Nephron progenitor cell (in vitro differentiated cells): ENCODE measurements at regions not wholly inside any gene's neighbourhood (a gene's known extent, or its start where the extent isn't known, plus 50 kb on each side); places are given as distances from the start of the nearest gene placed in this dataset.

Experiments
- DNase-seq: peaks from one replicate; pipeline ENCODE4 v3.0.0; 2021
- H3K27ac Mint-ChIP-seq: 2 replicates; pipeline ENCODE4 v1.8.0; 2021; ENCODE audit warnings: mild to moderate bottlenecking, moderate library complexity, mixed read lengths
- H3K27me3 Mint-ChIP-seq: 2 replicates; pipeline ENCODE4 v1.8.0; 2021; ENCODE audit warnings: mild to moderate bottlenecking, low read depth, mixed read lengths; ENCODE audit not compliant: poor library complexity
- H3K36me3 Mint-ChIP-seq: 2 replicates; pipeline ENCODE4 v1.8.0; 2021; ENCODE audit warnings: low read depth, mixed read lengths
- H3K4me1 Mint-ChIP-seq: 2 replicates; pipeline ENCODE4 v1.8.0; 2021; ENCODE audit warnings: mixed read lengths
- H3K4me3 Mint-ChIP-seq: 2 replicates; pipeline ENCODE4 v1.8.0; 2021; ENCODE audit warnings: mild to moderate bottlenecking, moderate library complexity, mixed read lengths
- H3K9me3 Mint-ChIP-seq: 2 replicates; pipeline ENCODE4 v1.8.0; 2021; ENCODE audit warnings: mild to moderate bottlenecking, moderate library complexity, mixed read lengths
- CTCF ChIP-seq: fragments of 200-600 bp; sonication (generic); IDR thresholded peaks from 2 replicates; pipeline ENCODE4 v1.5.0; 2021; ENCODE audit warnings: antibody characterized with exemption

GRCh38 chr6:110558575-110558974 lies 82.2 kb upstream of the SLC22A16 start:
- no peak for TF ChIP-seq CTCF
- H3K4me3 Mint-ChIP-seq: no peak overlapping the region
- DNase-seq: no peak
- H3K4me1 Mint-ChIP-seq: peaks cover 19% of the 10 kb centered on the region
- no peaks in the 10 kb centered on the region for H3K36me3 Mint-ChIP-seq
- no peak overlapping the region for H3K27ac Mint-ChIP-seq
- H3K27me3 Mint-ChIP-seq: peaks cover 7% of the 10 kb centered on the region
- H3K9me3 Mint-ChIP-seq: peaks cover 18% of the 10 kb centered on the region

GRCh38 chr6:110557199-110557598 lies 80.8 kb upstream of the SLC22A16 start:
- Mint-ChIP-seq H3K4me1 (peaks cover 17% of the 10 kb centered on the region), H3K4me3 (no peak overlapping the region), H3K9me3 (peaks cover 27% of the 10 kb centered on the region), H3K27ac (no peak overlapping the region), H3K36me3 (no peaks in the 10 kb centered on the region), H3K27me3 (peaks cover 4% of the 10 kb centered on the region)
- no peak for DNase-seq
- no peak for TF ChIP-seq CTCF

DNA sequence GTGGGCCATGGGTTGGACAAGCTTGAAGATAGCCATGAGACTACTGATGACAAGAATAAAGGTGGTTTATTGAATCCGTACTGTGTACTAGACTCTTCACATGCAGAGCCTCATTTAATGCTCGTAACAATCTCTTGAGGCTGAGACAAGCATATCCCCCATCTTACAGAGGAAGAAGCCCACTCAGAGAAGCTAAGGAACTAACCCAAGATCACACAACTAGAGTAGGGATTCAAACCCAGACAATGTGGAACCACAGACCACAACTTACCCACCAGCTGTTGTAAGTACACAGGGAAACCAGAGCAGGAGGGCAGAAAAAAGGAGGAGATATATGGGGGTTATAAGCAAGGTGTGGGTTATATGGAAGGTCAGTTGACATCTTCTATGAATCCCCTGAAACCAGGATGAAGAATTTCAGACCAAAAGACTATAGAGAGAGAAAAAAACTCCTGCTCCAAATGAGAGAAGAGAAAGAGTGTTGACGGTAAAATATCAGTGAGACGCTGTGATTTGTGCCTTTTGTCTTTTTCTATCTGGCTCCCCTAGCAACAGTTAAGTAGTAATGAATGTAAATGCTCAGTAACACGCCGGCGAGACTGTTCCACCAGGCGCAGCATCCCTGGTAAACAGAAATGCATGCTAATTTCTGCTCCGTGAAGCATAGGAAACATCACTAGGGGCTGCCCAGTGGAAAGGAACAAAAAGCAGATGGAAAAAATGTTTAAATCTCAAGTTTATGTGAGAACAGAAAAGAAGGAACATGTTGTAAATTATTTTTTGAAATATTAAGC lies 80.1 kb upstream of the SLC22A16 start:
- peaks cover 12% of the 10 kb centered on the region for H3K4me1 Mint-ChIP-seq
- no peak overlapping the region for H3K4me3 Mint-ChIP-seq
- no peak for DNase-seq
- no peaks in the 10 kb centered on the region for H3K36me3 Mint-ChIP-seq
- peaks cover 4% of the 10 kb centered on the region for H3K27me3 Mint-ChIP-seq
- peaks cover 28% of the 10 kb centered on the region for H3K9me3 Mint-ChIP-seq
- H3K27ac Mint-ChIP-seq: no peak overlapping the region
- no peak for TF ChIP-seq CTCF

DNA sequence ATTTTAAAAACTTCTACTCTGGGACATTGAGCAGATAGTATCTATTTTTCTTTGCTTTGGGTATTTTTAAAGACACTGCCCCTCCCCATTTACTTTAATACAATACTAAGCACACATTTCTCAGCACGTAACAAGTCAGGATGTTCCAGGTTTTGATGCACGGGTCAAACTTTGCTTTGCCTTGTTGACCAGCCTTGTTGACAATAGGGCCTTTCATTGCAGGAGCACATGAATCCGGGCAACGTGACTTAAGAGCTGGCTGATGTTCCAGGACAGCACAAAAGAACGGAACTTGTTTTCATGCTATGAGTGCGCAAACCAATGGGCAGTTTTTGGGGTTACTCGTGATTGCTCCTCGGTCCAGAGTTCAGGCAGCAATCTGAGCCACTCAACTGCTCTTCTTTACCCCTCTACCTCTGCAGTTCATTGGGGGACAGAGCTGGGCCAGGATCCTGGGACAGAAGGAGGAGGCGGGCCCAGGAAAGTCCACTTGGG lies 78.6 kb upstream of the SLC22A16 start:
- no peak overlapping the region for H3K4me3 Mint-ChIP-seq
- H3K27me3 Mint-ChIP-seq: peaks cover 4% of the 10 kb centered on the region
- H3K9me3 Mint-ChIP-seq: peaks cover 38% of the 10 kb centered on the region
- no peaks in the 10 kb centered on the region for H3K36me3 Mint-ChIP-seq
- H3K4me1 Mint-ChIP-seq: peaks cover 15% of the 10 kb centered on the region
- no peak for TF ChIP-seq CTCF
- H3K27ac Mint-ChIP-seq: no peak overlapping the region
- no peak for DNase-seq

- no peak overlapping the region for H3K4me3 Mint-ChIP-seq
- DNase-seq: no peak
- H3K9me3 Mint-ChIP-seq: peaks cover 40% of the 10 kb centered on the region
- peaks cover 15% of the 10 kb centered on the region for H3K4me1 Mint-ChIP-seq
- no peaks in the 10 kb centered on the region for H3K36me3 Mint-ChIP-seq
- H3K27ac Mint-ChIP-seq: no peak overlapping the region
- peaks cover 4% of the 10 kb centered on the region for H3K27me3 Mint-ChIP-seq
- no peak for TF ChIP-seq CTCF
These were observed 78.0 kb upstream of the SLC22A16 start for GRCh38 chr6:110554441-110554840.
